ENCODE measurements at regions not wholly inside any gene's neighbourhood (a gene's known extent, or its start where the extent isn't known, plus 50 kb on each side); places are given as distances from the start of the nearest gene placed in this dataset.

GRCh38 chr2:145824384-145824783, 1304.5 kb upstream of the ZEB2 start:
- TF ChIP-seq TOX (CRISPR knock-in tag; IDR thresholded peaks at IDR 0.05; ENCODE audit: borderline replicate concordance) (no peak), SNAI2 (CRISPR knock-in tag; IDR thresholded peaks at IDR 0.05) (no peak), ZNF70 (CRISPR knock-in tag; IDR thresholded peaks at IDR 0.05) (no peak), RARB (CRISPR knock-in tag; IDR thresholded peaks at IDR 0.05) (no peak), GLIS3 (CRISPR knock-in tag; IDR thresholded peaks at IDR 0.05) (no peak), ZFP30 (CRISPR knock-in tag; IDR thresholded peaks at IDR 0.05) (no peak), ZC3H10 (CRISPR knock-in tag; IDR thresholded peaks at IDR 0.05) (no peak), ZNF8 (CRISPR knock-in tag; IDR thresholded peaks at IDR 0.05) (no peak), CSRNP3 (CRISPR knock-in tag; IDR thresholded peaks at IDR 0.05) (no peak), CREB5 (CRISPR knock-in tag; IDR thresholded peaks at IDR 0.05; ENCODE audit: low read depth) (no peak), TSHZ2 (CRISPR knock-in tag; IDR thresholded peaks at IDR 0.05) (no peak), OSR1 (CRISPR knock-in tag; IDR thresholded peaks at IDR 0.05) (no peak), POU6F1 (CRISPR knock-in tag; IDR thresholded peaks at IDR 0.05; ENCODE audit: borderline replicate concordance, low read depth) (no peak), ZNF565 (CRISPR knock-in tag; conservative IDR thresholded peaks at IDR 0.05; ENCODE audit: low read depth) (no peak), ISL1 (CRISPR knock-in tag; IDR thresholded peaks at IDR 0.05) (no peak), ZFP3 (CRISPR knock-in tag; IDR thresholded peaks at IDR 0.05) (no peak), TCF4 (CRISPR knock-in tag; IDR thresholded peaks at IDR 0.05; ENCODE audit: borderline replicate concordance) (no peak)
- ATAC-seq = no peak

- ATAC-seq = no peak
- no peak for TF ChIP-seq ZNF70 (CRISPR knock-in tag; IDR thresholded peaks at IDR 0.05)
- no peak for TF ChIP-seq ZNF565 (CRISPR knock-in tag; conservative IDR thresholded peaks at IDR 0.05; ENCODE audit: low read depth)
- no peak for TF ChIP-seq ESRRG (CRISPR knock-in tag; IDR thresholded peaks at IDR 0.05)
- TF ChIP-seq PPARA (CRISPR knock-in tag; IDR thresholded peaks at IDR 0.05; ENCODE audit: borderline replicate concordance) = no peak
- TF ChIP-seq ZFP3 (CRISPR knock-in tag; IDR thresholded peaks at IDR 0.05) = no peak
- no peak for TF ChIP-seq ARNTL (CRISPR knock-in tag; IDR thresholded peaks at IDR 0.05; ENCODE audit: borderline replicate concordance, low read depth)
- TF ChIP-seq BACH2 (CRISPR knock-in tag; IDR thresholded peaks at IDR 0.05; ENCODE audit: borderline replicate concordance) = no peak
- TF ChIP-seq TSHZ2 (CRISPR knock-in tag; IDR thresholded peaks at IDR 0.05) = no peak
- TF ChIP-seq RARB (CRISPR knock-in tag; IDR thresholded peaks at IDR 0.05) = no peak
- no peak for TF ChIP-seq ISL1 (CRISPR knock-in tag; IDR thresholded peaks at IDR 0.05)
- TF ChIP-seq CSRNP3 (CRISPR knock-in tag; IDR thresholded peaks at IDR 0.05) = no peak
- no peak for TF ChIP-seq ZFP30 (CRISPR knock-in tag; IDR thresholded peaks at IDR 0.05)
- no peak for TF ChIP-seq SNAI2 (CRISPR knock-in tag; IDR thresholded peaks at IDR 0.05)
These were observed 1303.1 kb upstream of the ZEB2 start for GRCh38 chr2:145822892-145823534.
